HG03342 (cell line): ENCODE measurements at regions not wholly inside any gene's neighbourhood (a gene's known extent, or its start where the extent isn't known, plus 50 kb on each side); places are given as distances from the start of the nearest gene placed in this dataset.
"Not testable (repeated sequence)": the region's sequence is repeated elsewhere in the genome, so short reads cannot be mapped to it uniquely, and the experiment has no call there.

Source experiments
- ATAC-seq: cut with Tn5 transposase; IDR thresholded peaks from one replicate; pipeline ENCODE4 v1.9.1; 2021; ENCODE audit warnings: mild to moderate bottlenecking, moderate library complexity; ENCODE audit not compliant: unreplicated experiment

- no peak for ATAC-seq
Measured at GRCh38 chr2:182548031-182548950, 121.5 kb upstream of the PDE1A start.

GRCh38 chr2:182550234-182550633 is 123.4 kb upstream of the PDE1A start:
- no peak for ATAC-seq

- ATAC-seq: not testable (repeated sequence)
Measured at GRCh38 chr2:182552232-182552631, 125.4 kb upstream of the PDE1A start.

- not testable (repeated sequence) for ATAC-seq
Measured at GRCh38 chr2:182552785-182553184, 125.9 kb upstream of the PDE1A start.

GRCh38 chr2:182553483-182553882 is 126.6 kb upstream of the PDE1A start:
- ATAC-seq: peak; percentile 100

- no peak for ATAC-seq
Measured at GRCh38 chr2:182554950-182555349, 128.1 kb upstream of the PDE1A start.

GRCh38 chr2:182558564-182558963 is 131.7 kb upstream of the PDE1A start:
- no peak for ATAC-seq

GRCh38 chr2:182559623-182560022 is 132.8 kb upstream of the PDE1A start:
- ATAC-seq: no peak

GRCh38 chr2:182565911-182566567 is 139.2 kb upstream of the PDE1A start:
- ATAC-seq: no peak

GRCh38 chr2:182573553-182573952 is 142.5 kb upstream of the DNAJC10 start:
- ATAC-seq: no peak

GRCh38 chr2:182577816-182578215 is 138.2 kb upstream of the DNAJC10 start:
- ATAC-seq: no peak

- ATAC-seq: no peak
Measured at GRCh38 chr2:182581196-182581935, 134.7 kb upstream of the DNAJC10 start.

GRCh38 chr2:182584462-182584861 is 131.6 kb upstream of the DNAJC10 start:
- no peak for ATAC-seq

GRCh38 chr2:182585001-182585400 is 131.1 kb upstream of the DNAJC10 start:
- ATAC-seq: no peak

- no peak for ATAC-seq
Measured at GRCh38 chr2:182585430-182585829, 130.6 kb upstream of the DNAJC10 start.

GRCh38 chr2:182586426-182586825 is 129.6 kb upstream of the DNAJC10 start:
- ATAC-seq: peak; percentile 79

GRCh38 chr2:182587831-182588230 is 128.2 kb upstream of the DNAJC10 start:
- no peak for ATAC-seq

GRCh38 chr2:182589121-182589520 is 126.9 kb upstream of the DNAJC10 start:
- ATAC-seq: no peak

GRCh38 chr2:182591774-182592173 is 124.3 kb upstream of the DNAJC10 start:
- no peak for ATAC-seq

- ATAC-seq: no peak
Measured at GRCh38 chr2:182592691-182593393, 123.2 kb upstream of the DNAJC10 start.
